Muscle of leg (tissue), 3 donors: ENCODE measurements at regions not wholly inside any gene's neighbourhood (a gene's known extent, or its start where the extent isn't known, plus 50 kb on each side); places are given as distances from the start of the nearest gene placed in this dataset.

Experiments used
- DNase-seq: peaks from one replicate; pipeline ENCODE4 v3.0.0; 2013
- H3K27ac ChIP-seq: one replicate; pipeline ENCODE4 v1.5.1; 2013; ENCODE audit warnings: mild to moderate bottlenecking, low read length, control low read depth
- H3K27me3 ChIP-seq: one replicate; pipeline ENCODE4 v1.6.1; 2013; ENCODE audit warnings: low read length; ENCODE audit not compliant: control insufficient read depth, insufficient read depth
- H3K36me3 ChIP-seq: one replicate; pipeline ENCODE4 v1.6.1; 2013; ENCODE audit warnings: low read length; ENCODE audit not compliant: control insufficient read depth, insufficient read depth
- H3K4me1 ChIP-seq: one replicate; pipeline ENCODE4 v1.6.1; 2013; ENCODE audit warnings: low read length; ENCODE audit not compliant: control insufficient read depth, insufficient read depth
- H3K4me3 ChIP-seq: one replicate; pipeline ENCODE4 v1.5.1; 2013; ENCODE audit warnings: low read length, control low read depth
- H3K9me3 ChIP-seq: replicated peaks from 2 replicates; pipeline ENCODE4 v1.6.1; 2013; ENCODE audit warnings: low read depth, low read length; ENCODE audit not compliant: control insufficient read depth
- WGBS: methylation state at CpG from one replicate; pipeline ENCODE4 v1.1.5; 2013; ENCODE audit warnings: missing lambda C conversion rate; ENCODE audit not compliant: insufficient coverage; 5-methylcytosine and 5-hydroxymethylcytosine counted together

DNA sequence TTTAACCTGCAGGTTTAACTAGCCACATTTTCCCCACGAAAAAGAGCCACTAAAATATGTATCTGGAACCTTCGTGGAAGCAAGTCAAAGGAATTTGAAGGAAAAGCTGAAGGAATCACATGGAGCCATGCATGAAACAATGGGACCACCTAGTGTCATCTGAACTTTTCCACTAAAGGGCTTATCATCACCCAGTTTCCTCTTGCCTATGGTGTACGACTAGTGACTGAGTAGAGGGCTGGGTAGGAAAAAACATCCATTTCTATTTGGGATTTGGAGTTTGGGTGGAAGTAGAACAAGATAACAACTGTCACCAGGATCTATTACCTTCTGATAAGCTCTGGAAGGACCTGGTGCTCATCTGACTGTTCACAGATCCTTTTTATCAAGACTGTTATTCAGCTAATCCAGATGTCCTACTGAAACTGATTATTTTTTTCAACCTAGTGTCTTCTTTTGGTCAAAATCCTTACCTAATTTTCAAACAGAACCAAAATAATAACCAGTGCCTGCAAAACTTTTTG, 153.2 kb upstream of the COL1A2 start:
- 77% methylated on average over 2 of the region's 3 CpGs for WGBS
- H3K4me3 ChIP-seq: no peak overlapping the region
- no peaks in the 10 kb centered on the region for H3K36me3 ChIP-seq

DNA sequence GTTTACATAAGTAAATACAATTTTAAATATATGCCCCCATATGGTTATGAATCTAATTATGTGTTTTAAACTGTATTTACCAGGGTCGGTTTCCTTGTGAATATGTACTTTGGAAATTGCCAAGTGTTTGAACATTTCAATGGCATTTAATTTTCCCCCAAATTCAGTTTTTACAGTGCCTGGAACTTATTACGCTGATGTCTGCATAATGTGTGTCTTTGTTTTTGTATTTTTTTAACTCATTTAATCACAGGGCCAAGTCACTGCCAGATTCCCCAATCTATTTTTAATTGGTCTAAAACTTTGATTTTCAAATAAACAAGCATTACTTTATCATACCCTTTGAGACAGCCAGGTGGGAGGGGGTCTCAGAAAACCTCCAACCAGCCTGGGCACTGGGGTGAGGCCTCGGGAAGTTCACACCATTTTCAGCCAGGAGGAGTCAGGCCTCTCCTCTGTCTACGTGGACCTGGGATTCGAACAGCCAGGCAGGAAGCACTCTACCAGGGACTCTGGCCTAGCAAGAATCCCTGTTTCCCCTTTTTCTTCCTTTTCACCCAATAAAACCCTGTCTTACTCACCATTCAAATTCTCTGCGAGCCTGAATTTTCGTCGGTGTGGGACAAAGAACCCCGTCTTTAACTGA, 151.5 kb upstream of the COL1A2 start:
- Histone ChIP-seq H3K4me1 (no peaks in the 10 kb centered on the region), H3K27me3 (no peaks in the 10 kb centered on the region), H3K9me3 (no peaks in the 10 kb centered on the region), H3K27ac (no peak overlapping the region), H3K36me3 (no peaks in the 10 kb centered on the region), H3K4me3 (no peak overlapping the region)
- DNase-seq: no peak
- WGBS: 76% methylated on average over 6 of the region's 9 CpGs

More for the DNA sequence above, 153.2 kb upstream of the COL1A2 start:
- no peaks in the 10 kb centered on the region for H3K4me1 ChIP-seq
- H3K9me3 ChIP-seq: no peaks in the 10 kb centered on the region
- no peak for DNase-seq
- H3K27ac ChIP-seq: no peak overlapping the region
- no peaks in the 10 kb centered on the region for H3K27me3 ChIP-seq

DNA sequence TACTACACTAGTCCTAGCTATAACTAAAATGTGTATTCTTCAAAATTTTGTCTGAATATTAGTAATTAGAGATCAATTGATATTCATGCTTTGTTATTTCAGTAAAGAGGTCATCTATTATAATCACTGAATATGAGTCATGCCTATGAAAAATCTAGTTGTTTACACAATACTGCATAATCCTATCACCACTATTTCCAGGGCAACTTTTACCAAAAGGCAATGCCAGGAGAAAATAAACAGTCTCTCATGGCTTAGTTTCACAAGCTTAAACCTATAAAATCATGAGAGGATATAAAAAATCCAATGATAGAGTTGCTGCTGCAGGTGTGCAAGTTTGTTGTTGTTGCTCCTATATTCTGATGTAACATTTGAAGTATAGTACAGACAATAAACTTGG, 149.9 kb upstream of the COL1A2 start:
- Histone ChIP-seq H3K4me3 (no peak overlapping the region), H3K36me3 (no peaks in the 10 kb centered on the region), H3K9me3 (no peaks in the 10 kb centered on the region), H3K4me1 (no peaks in the 10 kb centered on the region), H3K27me3 (no peaks in the 10 kb centered on the region), H3K27ac (no peak overlapping the region)
- no peak for DNase-seq

DNA sequence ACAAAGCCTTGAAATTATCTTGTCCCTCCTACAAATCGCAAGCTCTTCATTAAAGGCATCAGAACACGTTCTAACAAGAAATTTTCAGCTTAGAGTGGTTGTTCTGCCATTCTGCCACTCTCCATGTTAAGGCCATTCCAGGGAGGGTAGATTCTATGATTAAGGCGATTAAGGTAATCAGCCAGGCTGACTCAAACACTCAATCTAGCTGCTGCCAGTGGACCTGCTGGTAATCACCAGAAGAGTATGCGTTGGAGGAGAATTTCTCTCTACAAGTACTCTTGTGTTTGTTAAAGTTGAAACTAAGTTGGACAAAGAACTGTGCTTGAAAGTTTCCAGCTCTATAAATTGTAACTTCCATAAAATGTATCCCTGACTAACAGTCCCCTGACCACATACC, 149.2 kb upstream of the COL1A2 start:
- WGBS: 80% methylated on average over 1 of the region's 4 CpGs
- H3K4me3 ChIP-seq: no peak overlapping the region
- H3K4me1 ChIP-seq: no peaks in the 10 kb centered on the region
- no peaks in the 10 kb centered on the region for H3K27me3 ChIP-seq
- no peaks in the 10 kb centered on the region for H3K9me3 ChIP-seq
- no peak for DNase-seq
- H3K36me3 ChIP-seq: no peaks in the 10 kb centered on the region
- no peak overlapping the region for H3K27ac ChIP-seq

DNA sequence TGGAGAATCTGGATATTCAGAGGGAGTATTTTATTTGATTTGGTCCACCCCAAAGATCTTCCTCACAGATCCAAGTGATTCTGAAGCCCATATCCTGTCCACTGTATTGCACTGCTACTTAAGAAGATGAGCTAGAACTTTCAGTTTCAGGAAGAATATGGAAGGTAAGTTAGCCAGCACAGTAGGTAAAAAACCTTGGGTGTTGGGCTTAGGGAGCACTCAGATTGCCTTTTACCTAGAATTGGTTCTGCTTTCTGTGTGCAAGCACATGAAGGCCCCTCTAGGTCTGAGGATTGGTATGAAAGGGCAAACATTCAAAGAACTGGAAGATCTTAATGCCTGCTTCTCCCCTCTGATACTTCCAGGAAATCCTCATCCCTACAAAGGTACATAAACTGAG, 146.7 kb upstream of the COL1A2 start:
- Histone ChIP-seq H3K27me3 (no peaks in the 10 kb centered on the region), H3K36me3 (no peaks in the 10 kb centered on the region)

DNA sequence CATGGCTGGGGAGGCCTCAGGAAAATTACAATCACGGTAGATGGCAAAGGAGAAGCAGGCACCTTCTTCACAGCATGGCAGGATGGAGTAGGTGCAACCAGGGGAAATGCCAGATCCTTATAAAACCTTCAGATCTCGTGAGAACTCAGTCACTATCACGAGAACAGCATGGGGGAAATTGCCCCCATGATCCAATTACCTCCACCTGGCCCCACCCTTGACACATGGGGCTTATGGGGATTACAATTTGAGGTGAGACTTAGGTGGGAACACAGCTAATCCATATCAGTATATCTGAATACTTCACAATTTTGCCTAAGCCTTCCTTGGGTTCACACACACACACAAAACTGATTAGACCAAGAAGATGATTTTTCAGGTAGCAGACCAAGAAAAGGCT, 145.1 kb upstream of the COL1A2 start:
- Histone ChIP-seq H3K27me3 (no peaks in the 10 kb centered on the region), H3K4me1 (no peaks in the 10 kb centered on the region), H3K4me3 (no peak overlapping the region), H3K9me3 (no peaks in the 10 kb centered on the region), H3K27ac (no peak overlapping the region), H3K36me3 (no peaks in the 10 kb centered on the region)
- no CpG with 5 or more reads among the region's 3 CpGs for WGBS
- no peak for DNase-seq

More for the DNA sequence above, 146.7 kb upstream of the COL1A2 start:
- H3K27ac ChIP-seq: no peak overlapping the region
- H3K9me3 ChIP-seq: no peaks in the 10 kb centered on the region
- no peak for DNase-seq
- no peak overlapping the region for H3K4me3 ChIP-seq
- H3K4me1 ChIP-seq: no peaks in the 10 kb centered on the region

DNA sequence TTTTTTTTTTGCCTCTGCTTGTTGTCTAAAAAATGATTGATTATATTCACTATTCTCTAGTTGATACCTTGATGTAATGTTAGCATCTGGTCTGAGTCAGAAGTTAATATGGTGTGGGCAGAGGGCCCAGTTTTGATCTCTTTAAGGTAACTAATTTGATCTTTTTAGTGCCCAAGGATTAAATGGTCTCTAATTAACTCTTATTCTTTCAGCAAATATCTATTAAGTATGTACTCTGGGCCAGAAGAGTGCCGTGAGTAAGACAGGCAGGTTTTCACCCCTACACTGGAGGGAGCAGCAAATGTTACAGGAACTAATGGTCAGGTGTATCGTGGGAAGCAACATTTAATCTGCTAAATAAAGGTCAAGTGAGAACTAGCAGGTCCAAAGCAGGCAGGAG, 144.6 kb upstream of the COL1A2 start:
- H3K27ac ChIP-seq: no peak overlapping the region
- no peak for DNase-seq
- no peaks in the 10 kb centered on the region for H3K9me3 ChIP-seq
- WGBS: 71% methylated on average over 2 of the region's 2 CpGs
- H3K36me3 ChIP-seq: no peaks in the 10 kb centered on the region
- no peak overlapping the region for H3K4me3 ChIP-seq
- H3K27me3 ChIP-seq: no peaks in the 10 kb centered on the region
- H3K4me1 ChIP-seq: no peaks in the 10 kb centered on the region

DNA sequence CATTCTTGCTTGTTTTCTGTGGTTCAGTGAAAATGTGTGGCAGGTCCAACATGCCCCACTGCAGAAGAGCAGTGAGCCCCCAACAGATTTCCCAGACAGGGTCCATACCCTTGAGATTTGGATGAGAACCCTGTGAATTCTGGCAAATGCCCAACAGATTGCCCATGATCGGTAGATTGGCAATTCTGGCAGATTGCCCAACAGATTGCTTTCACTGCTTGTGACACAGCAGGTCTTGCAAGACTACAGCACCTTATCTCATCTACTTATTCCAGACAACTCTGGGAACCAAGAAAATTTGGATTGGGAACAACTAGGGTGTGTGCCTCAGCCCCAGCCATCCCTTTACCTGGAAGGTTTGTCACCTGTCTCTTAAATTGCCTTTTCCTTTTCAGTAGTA, 143.7 kb upstream of the COL1A2 start:
- WGBS: 89% methylated on average over 1 of the region's 1 CpG

DNA sequence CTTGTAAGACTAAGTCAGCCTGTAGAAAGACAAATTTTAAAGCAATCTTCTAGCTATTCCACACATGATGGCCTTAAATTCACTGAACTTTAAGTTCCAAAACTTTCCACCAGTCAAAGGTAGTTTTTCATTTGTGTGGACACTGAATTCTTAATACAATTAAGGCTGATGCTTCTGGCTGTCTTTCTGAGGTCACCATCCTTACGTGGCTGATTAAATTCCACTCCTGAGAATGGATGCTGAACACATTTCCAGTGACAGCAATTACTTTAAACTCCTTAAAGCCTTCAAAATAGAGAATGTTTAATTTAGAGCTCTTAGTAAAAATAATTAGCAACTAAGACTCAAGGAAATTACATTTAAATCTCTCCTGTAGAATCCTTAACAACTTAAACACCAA, 142.6 kb upstream of the COL1A2 start:
- Histone ChIP-seq H3K9me3 (no peaks in the 10 kb centered on the region), H3K27me3 (no peaks in the 10 kb centered on the region), H3K27ac (no peak overlapping the region), H3K4me1 (no peaks in the 10 kb centered on the region), H3K36me3 (no peaks in the 10 kb centered on the region), H3K4me3 (no peak overlapping the region)
- WGBS: no CpG with 5 or more reads among the region's 1 CpG
- DNase-seq: no peak

More for the DNA sequence above, 143.7 kb upstream of the COL1A2 start:
- DNase-seq: no peak
- Histone ChIP-seq H3K4me3 (no peak overlapping the region), H3K36me3 (no peaks in the 10 kb centered on the region), H3K27ac (no peak overlapping the region), H3K4me1 (no peaks in the 10 kb centered on the region), H3K27me3 (no peaks in the 10 kb centered on the region), H3K9me3 (no peaks in the 10 kb centered on the region)

DNA sequence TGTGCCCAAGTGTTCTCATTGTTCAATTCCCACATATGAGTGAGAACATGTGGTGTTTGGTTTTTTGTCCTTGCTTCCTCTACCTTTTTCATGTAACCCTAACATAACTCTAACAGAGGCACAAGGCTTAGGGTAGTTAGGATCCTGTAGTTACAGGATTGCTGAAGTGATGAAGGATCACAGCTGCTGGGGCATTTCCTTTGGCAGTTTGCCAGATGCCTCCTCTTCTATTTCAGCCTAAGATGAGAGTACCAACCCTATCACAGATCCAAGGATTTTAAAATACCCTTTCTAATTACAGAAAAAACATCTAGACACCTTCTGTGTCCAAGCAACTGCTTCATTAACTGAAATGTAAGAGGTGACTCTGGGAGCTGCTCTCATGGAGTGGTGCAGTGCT, 141.7 kb upstream of the COL1A2 start:
- no peaks in the 10 kb centered on the region for H3K27me3 ChIP-seq
- H3K36me3 ChIP-seq: no peaks in the 10 kb centered on the region
- no peaks in the 10 kb centered on the region for H3K4me1 ChIP-seq
- H3K27ac ChIP-seq: no peak overlapping the region
- no peaks in the 10 kb centered on the region for H3K9me3 ChIP-seq
- no peak overlapping the region for H3K4me3 ChIP-seq
- peak; percentile 25 for DNase-seq

DNA sequence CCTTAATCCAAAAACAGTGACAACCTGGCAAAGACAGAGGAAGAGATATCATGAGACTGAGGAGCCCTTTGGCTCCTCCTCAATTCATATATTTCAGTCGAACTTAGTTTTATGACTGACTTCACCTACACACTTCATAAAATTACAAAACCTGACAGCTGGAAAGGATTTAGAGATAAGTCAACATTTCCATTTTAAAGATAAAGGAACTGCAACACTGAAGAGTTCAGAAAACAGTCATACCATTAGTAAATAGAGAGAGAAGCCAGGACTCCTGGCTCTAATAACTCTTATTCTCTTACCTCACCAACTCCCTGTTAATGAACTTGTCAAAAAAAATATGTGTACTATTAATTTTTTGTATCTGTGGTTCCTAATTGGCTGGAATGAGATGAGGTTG, 141.0 kb upstream of the COL1A2 start:
- WGBS: no CpG with 5 or more reads among the region's 1 CpG
- no peak for DNase-seq
- no peak overlapping the region for H3K27ac ChIP-seq
- no peaks in the 10 kb centered on the region for H3K27me3 ChIP-seq
- no peaks in the 10 kb centered on the region for H3K36me3 ChIP-seq
- H3K9me3 ChIP-seq: no peaks in the 10 kb centered on the region
- H3K4me3 ChIP-seq: no peak overlapping the region
- H3K4me1 ChIP-seq: no peaks in the 10 kb centered on the region
